Central memory CD8-positive, alpha-beta T cell (primary cell): ENCODE measurements at regions not wholly inside any gene's neighbourhood (a gene's known extent, or its start where the extent isn't known, plus 50 kb on each side); places are given as distances from the start of the nearest gene placed in this dataset.
A peak's percentile ranks its signal among the peaks of the same experiment; 100 is the strongest.

ENCODE experiments used
- ATAC-seq: fragments of 150-1000 bp; cut with Tn5 transposase; replicated peaks from 2 replicates; pipeline ENCODE4 v1.10.0; 2022; ENCODE audit warnings: mild to moderate bottlenecking, moderate FRiP score, moderate number of reproducible peaks; ENCODE audit not compliant: poor library complexity, severe bottlenecking; ENCODE audit errors: extremely low read depth
- DNase-seq, 2 donors: peaks; one replicate each; pipeline ENCODE4 v3.0.0; 2021; ENCODE audit warnings: low spot score in 2 of 2
- H3K27ac Mint-ChIP-seq: one replicate; pipeline ENCODE4 v1.8.0; 2022; ENCODE audit warnings: low read depth, mild to moderate bottlenecking, moderate library complexity, mixed read lengths
- H3K27me3 Mint-ChIP-seq: one replicate; pipeline ENCODE4 v1.8.0; 2022; ENCODE audit warnings: mixed read lengths
- H3K36me3 Mint-ChIP-seq: one replicate; pipeline ENCODE4 v1.8.0; 2022; ENCODE audit warnings: mild to moderate bottlenecking, moderate library complexity, mixed read lengths; ENCODE audit not compliant: insufficient read depth
- H3K4me1 Mint-ChIP-seq: one replicate; pipeline ENCODE4 v1.8.0; 2022; ENCODE audit warnings: mixed read lengths
- H3K4me3 Mint-ChIP-seq: one replicate; pipeline ENCODE4 v1.8.0; 2022; ENCODE audit warnings: mild to moderate bottlenecking, moderate library complexity, mixed read lengths
- H3K9me3 Mint-ChIP-seq: one replicate; pipeline ENCODE4 v1.8.0; 2022; ENCODE audit warnings: mixed read lengths

- DNase-seq: no peak
- H3K27ac Mint-ChIP-seq: no peak overlapping the region
Measured at GRCh38 chr13:74289107-74289506, 154.9 kb upstream of the KLF12 start.

GRCh38 chr13:74288361-74288911 lies 154.2 kb upstream of the KLF12 start:
- no peaks in the 10 kb centered on the region for H3K9me3 Mint-ChIP-seq
- H3K4me3 Mint-ChIP-seq: peak overlapping the region; percentile 69
- no peaks in the 10 kb centered on the region for H3K27me3 Mint-ChIP-seq
- DNase-seq: no peak
- H3K36me3 Mint-ChIP-seq: peaks cover 19% of the 10 kb centered on the region
- H3K27ac Mint-ChIP-seq: peak overlapping the region; percentile 98
- peaks cover 50% of the 10 kb centered on the region for H3K4me1 Mint-ChIP-seq
- ATAC-seq: no peak

More at GRCh38 chr13:74289107-74289506, 154.9 kb upstream of the KLF12 start:
- Mint-ChIP-seq H3K9me3 (no peaks in the 10 kb centered on the region), H3K4me3 (peak overlapping the region; percentile 69), H3K27me3 (no peaks in the 10 kb centered on the region), H3K36me3 (peaks cover 19% of the 10 kb centered on the region), H3K4me1 (peaks cover 50% of the 10 kb centered on the region)
- ATAC-seq: no peak

- H3K9me3 Mint-ChIP-seq: no peaks in the 10 kb centered on the region
- ATAC-seq: peak; percentile 87
- H3K27ac Mint-ChIP-seq: peak overlapping the region; percentile 98
- H3K4me1 Mint-ChIP-seq: peaks cover 50% of the 10 kb centered on the region
- H3K27me3 Mint-ChIP-seq: no peaks in the 10 kb centered on the region
- DNase-seq: peak; percentile 48 to 79
- H3K36me3 Mint-ChIP-seq: peaks cover 19% of the 10 kb centered on the region
- H3K4me3 Mint-ChIP-seq: peak overlapping the region; percentile 69
Measured at GRCh38 chr13:74287724-74288169, 153.5 kb upstream of the KLF12 start.

- no peaks in the 10 kb centered on the region for H3K9me3 Mint-ChIP-seq
- peaks cover 4% of the 10 kb centered on the region for H3K36me3 Mint-ChIP-seq
- ATAC-seq (no peak), DNase-seq (no peak)
- peak overlapping the region; percentile 81 for H3K27ac Mint-ChIP-seq
- H3K4me3 Mint-ChIP-seq: no peak overlapping the region
- H3K4me1 Mint-ChIP-seq: peaks cover 51% of the 10 kb centered on the region
- no peaks in the 10 kb centered on the region for H3K27me3 Mint-ChIP-seq
Measured at GRCh38 chr13:74280795-74281490, 146.7 kb upstream of the KLF12 start.

- Mint-ChIP-seq H3K27me3 (no peaks in the 10 kb centered on the region), H3K4me1 (peaks cover 48% of the 10 kb centered on the region), H3K27ac (peak overlapping the region; percentile 81), H3K9me3 (no peaks in the 10 kb centered on the region), H3K4me3 (no peak overlapping the region), H3K36me3 (peaks cover 4% of the 10 kb centered on the region)
- ATAC-seq (no peak), DNase-seq (no peak)
Measured at GRCh38 chr13:74280093-74280794, 146.0 kb upstream of the KLF12 start.

GRCh38 chr13:74278901-74279300 lies 144.7 kb upstream of the KLF12 start:
- peaks cover 52% of the 10 kb centered on the region for H3K4me1 Mint-ChIP-seq
- no peaks in the 10 kb centered on the region for H3K27me3 Mint-ChIP-seq
- DNase-seq (no peak), ATAC-seq (no peak)
- H3K9me3 Mint-ChIP-seq: no peaks in the 10 kb centered on the region
- no peak overlapping the region for H3K4me3 Mint-ChIP-seq
- peaks cover 4% of the 10 kb centered on the region for H3K36me3 Mint-ChIP-seq
- H3K27ac Mint-ChIP-seq: no peak overlapping the region

- Mint-ChIP-seq H3K27ac (no peak overlapping the region), H3K27me3 (no peaks in the 10 kb centered on the region), H3K4me3 (no peak overlapping the region), H3K36me3 (peaks cover 8% of the 10 kb centered on the region), H3K4me1 (peaks cover 46% of the 10 kb centered on the region), H3K9me3 (no peaks in the 10 kb centered on the region)
- DNase-seq: no peak
- no peak for ATAC-seq
Measured at GRCh38 chr13:74274916-74275315, 140.7 kb upstream of the KLF12 start.

- no peak overlapping the region for H3K4me3 Mint-ChIP-seq
- H3K27ac Mint-ChIP-seq: no peak overlapping the region
- peaks cover 5% of the 10 kb centered on the region for H3K36me3 Mint-ChIP-seq
Measured at GRCh38 chr13:74273581-74273980, 139.4 kb upstream of the KLF12 start.

GRCh38 chr13:74272826-74273225 lies 138.6 kb upstream of the KLF12 start:
- H3K27ac Mint-ChIP-seq: peak overlapping the region; percentile 72
- no peak overlapping the region for H3K4me3 Mint-ChIP-seq
- H3K9me3 Mint-ChIP-seq: no peaks in the 10 kb centered on the region
- no peak for ATAC-seq
- H3K4me1 Mint-ChIP-seq: peaks cover 52% of the 10 kb centered on the region
- no peak for DNase-seq
- no peaks in the 10 kb centered on the region for H3K27me3 Mint-ChIP-seq
- peaks cover 7% of the 10 kb centered on the region for H3K36me3 Mint-ChIP-seq

More at GRCh38 chr13:74273581-74273980, 139.4 kb upstream of the KLF12 start:
- Mint-ChIP-seq H3K27me3 (no peaks in the 10 kb centered on the region), H3K9me3 (no peaks in the 10 kb centered on the region), H3K4me1 (peaks cover 52% of the 10 kb centered on the region)
- ATAC-seq (no peak), DNase-seq (no peak)

- Mint-ChIP-seq H3K27ac (no peak overlapping the region), H3K4me3 (no peak overlapping the region), H3K9me3 (peaks cover 8% of the 10 kb centered on the region), H3K4me1 (peaks cover 51% of the 10 kb centered on the region), H3K27me3 (no peaks in the 10 kb centered on the region), H3K36me3 (peaks cover 7% of the 10 kb centered on the region)
- DNase-seq (no peak), ATAC-seq (no peak)
Measured at GRCh38 chr13:74270018-74270417, 135.8 kb upstream of the KLF12 start.

GRCh38 chr13:74266861-74267260 lies 132.7 kb upstream of the KLF12 start:
- peaks cover 7% of the 10 kb centered on the region for H3K36me3 Mint-ChIP-seq
- no peak overlapping the region for H3K27ac Mint-ChIP-seq
- DNase-seq (no peak), ATAC-seq (no peak)
- H3K9me3 Mint-ChIP-seq: peaks cover 8% of the 10 kb centered on the region
- peaks cover 42% of the 10 kb centered on the region for H3K4me1 Mint-ChIP-seq
- H3K27me3 Mint-ChIP-seq: no peaks in the 10 kb centered on the region
- H3K4me3 Mint-ChIP-seq: no peak overlapping the region

- H3K27ac Mint-ChIP-seq: no peak overlapping the region
- DNase-seq (no peak), ATAC-seq (no peak)
- H3K4me3 Mint-ChIP-seq: no peak overlapping the region
- H3K4me1 Mint-ChIP-seq: peaks cover 43% of the 10 kb centered on the region
- no peaks in the 10 kb centered on the region for H3K27me3 Mint-ChIP-seq
- peaks cover 7% of the 10 kb centered on the region for H3K36me3 Mint-ChIP-seq
- H3K9me3 Mint-ChIP-seq: peaks cover 8% of the 10 kb centered on the region
Measured at GRCh38 chr13:74266309-74266708, 132.1 kb upstream of the KLF12 start.

GRCh38 chr13:74264333-74264732 lies 130.1 kb upstream of the KLF12 start:
- Mint-ChIP-seq H3K4me1 (peaks cover 51% of the 10 kb centered on the region), H3K9me3 (peaks cover 8% of the 10 kb centered on the region), H3K36me3 (peaks cover 7% of the 10 kb centered on the region), H3K27me3 (no peaks in the 10 kb centered on the region), H3K4me3 (no peak overlapping the region), H3K27ac (no peak overlapping the region)
- DNase-seq: no peak
- ATAC-seq: no peak
